HCT116 (cell line): ENCODE measurements at regions not wholly inside any gene's neighbourhood (a gene's known extent, or its start where the extent isn't known, plus 50 kb on each side); places are given as distances from the start of the nearest gene placed in this dataset.

ENCODE experiments used
- CTCF ChIP-seq, 3 experiments: fragments of 200-600 bp in 1 of 3; sonication (generic) in 1 of 3; IDR thresholded peaks in 2 of 3; conservative IDR thresholded peaks in 1 of 3; 2 replicates each; pipeline ENCODE4 v1.5.1; 2012 to 2017; ENCODE audit warnings: low read depth in 2 of 3, low read length in 2 of 3, antibody characterized with exemption in 1 of 3, borderline replicate concordance in 1 of 3, control low read depth in 1 of 3, mild to moderate bottlenecking in 1 of 3, mixed read lengths in 1 of 3, mixed run types in 1 of 3, moderate library complexity in 1 of 3; ENCODE audit not compliant: insufficient read depth in 1 of 3
- JUND ChIP-seq: IDR thresholded peaks from 2 replicates; pipeline ENCODE4 v1.6.1; 2012
- POLR2A ChIP-seq: IDR thresholded peaks from 2 replicates; pipeline ENCODE4 v1.7.0; 2011; ENCODE audit warnings: borderline replicate concordance; ENCODE audit not compliant: insufficient read depth, insufficient read length; ENCODE audit errors: extremely low read depth
- POLR2AphosphoS5 ChIP-seq: IDR thresholded peaks from 2 replicates; pipeline ENCODE4 v1.6.1; 2011; ENCODE audit warnings: mild to moderate bottlenecking, low read depth, low read length, moderate library complexity
- RAD21 ChIP-seq: IDR thresholded peaks from 2 replicates; pipeline ENCODE4 v1.6.1; 2012; ENCODE audit warnings: low read depth, mild to moderate bottlenecking

GRCh38 chr18:56221195-56222065 is 417.0 kb downstream of the TXNL1 start:
- no peak for TF ChIP-seq POLR2AphosphoS5
- no peak for TF ChIP-seq POLR2A
- no peak for TF ChIP-seq CTCF (IDR thresholded peaks at IDR 0.05 in 2 of 3, conservative IDR thresholded peaks at IDR 0.05 in 1 of 3; ENCODE audit: borderline replicate concordance in 1 of 3, insufficient read depth in 1 of 3, low read depth in 2 of 3, low read length in 2 of 3)
- no peak for TF ChIP-seq JUND
- no peak for TF ChIP-seq RAD21
